Hepatocyte (in vitro differentiated cells): ENCODE measurements at regions not wholly inside any gene's neighbourhood (a gene's known extent, or its start where the extent isn't known, plus 50 kb on each side); places are given as distances from the start of the nearest gene placed in this dataset.

Experiments
- DNase-seq: peaks from one replicate; pipeline ENCODE4 v3.0.0-alpha.2; 2016; ENCODE audit warnings: low spot score
- H2AFZ ChIP-seq: fragments of 200-600 bp; sonication (generic); 2 replicates; pipeline ENCODE4 v1.6.0; 2016; ENCODE audit warnings: antibody characterized with exemption, mild to moderate bottlenecking
- H3K27ac ChIP-seq: fragments of 200-600 bp; sonication (generic); 2 replicates; pipeline ENCODE4 v1.5.1; 2016; ENCODE audit warnings: mild to moderate bottlenecking
- H3K27me3 ChIP-seq: fragments of 200-600 bp; sonication (generic); 2 replicates; pipeline ENCODE4 v1.6.1; 2016
- H3K36me3 ChIP-seq: fragments of 200-600 bp; sonication (generic); replicated peaks from 2 replicates; pipeline ENCODE4 v1.5.1; 2016; ENCODE audit warnings: low read depth; ENCODE audit not compliant: insufficient read depth
- H3K4me1 ChIP-seq: fragments of 200-600 bp; sonication (generic); 2 replicates; pipeline ENCODE4 v1.5.1; 2016; ENCODE audit warnings: mild to moderate bottlenecking, moderate library complexity; ENCODE audit not compliant: insufficient read depth
- H3K4me2 ChIP-seq: fragments of 200-600 bp; sonication (generic); 2 replicates; pipeline ENCODE4 v1.6.0; 2016
- H3K4me3 ChIP-seq: fragments of 200-600 bp; sonication (generic); 2 replicates; pipeline ENCODE4 v1.5.1; 2016; ENCODE audit warnings: mild to moderate bottlenecking
- H3K79me2 ChIP-seq: fragments of 200-600 bp; sonication (generic); 2 replicates; pipeline ENCODE4 v1.6.0; 2017; ENCODE audit warnings: mild to moderate bottlenecking
- H3K9me2 ChIP-seq: fragments of 200-600 bp; sonication (generic); replicated peaks from 2 replicates; pipeline ENCODE4 v1.6.0; 2017; ENCODE audit warnings: mild to moderate bottlenecking; ENCODE audit not compliant: insufficient read depth
- H3K9me3 ChIP-seq: fragments of 200-600 bp; sonication (generic); 2 replicates; pipeline ENCODE4 v1.5.1; 2016; ENCODE audit warnings: low read depth, mild to moderate bottlenecking
- H4K20me1 ChIP-seq: fragments of 200-600 bp; sonication (generic); 2 replicates; pipeline ENCODE4 v1.6.0; 2016; ENCODE audit warnings: mild to moderate bottlenecking; ENCODE audit not compliant: insufficient read depth, poor library complexity, severe bottlenecking
- CTCF ChIP-seq: fragments of 200-600 bp; sonication (generic); IDR thresholded peaks from 2 replicates; pipeline ENCODE4 v1.5.1; 2016; ENCODE audit warnings: antibody characterized with exemption, mild to moderate bottlenecking; ENCODE audit not compliant: poor library complexity
- EZH2 ChIP-seq: fragments of 200-600 bp; sonication (generic); IDR thresholded peaks from 2 replicates; pipeline ENCODE4 v1.6.1; 2016; ENCODE audit warnings: antibody characterized with exemption, mild to moderate bottlenecking, borderline replicate concordance
- EZH2phosphoT487 ChIP-seq: fragments of 200-600 bp; sonication (generic); IDR thresholded peaks from one replicate; pipeline ENCODE4 v1.6.1; 2018; ENCODE audit warnings: antibody characterized with exemption, mild to moderate bottlenecking, low read depth, moderate library complexity; ENCODE audit not compliant: unreplicated experiment, severe bottlenecking
- WGBS: methylation state at CpG from one replicate; pipeline ENCODE4 v1.1.6; 2016; ENCODE audit warnings: low lambda C conversion rate; ENCODE audit errors: missing lambda C conversion rate; 5-methylcytosine and 5-hydroxymethylcytosine counted together

DNA sequence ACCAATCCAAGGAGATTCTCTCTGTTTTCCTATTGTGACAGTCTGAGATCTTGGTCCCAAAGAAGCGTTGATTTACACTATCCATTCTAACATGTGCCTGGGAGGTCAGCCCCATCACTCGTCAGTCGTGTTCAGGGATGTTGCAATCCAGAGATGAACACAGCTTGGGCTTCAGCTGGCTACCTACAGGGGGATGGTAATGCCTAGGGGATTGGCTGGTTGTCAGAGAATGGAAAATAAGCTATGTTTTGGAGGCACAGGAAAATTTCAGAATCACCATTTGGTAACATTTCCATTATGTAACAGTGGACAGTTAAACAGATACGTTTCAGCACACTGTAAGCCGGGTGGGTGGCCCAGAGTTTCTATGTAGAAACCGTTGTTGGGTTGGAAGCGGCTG, 147.1 kb upstream of the RALGAPA2 start:
- Histone ChIP-seq H3K9me3 (no peaks in the 10 kb centered on the region), H2AFZ (no peak overlapping the region), H3K27ac (no peak overlapping the region), H3K36me3 (no peaks in the 10 kb centered on the region), H3K27me3 (peaks cover 12% of the 10 kb centered on the region), H4K20me1 (no peaks in the 10 kb centered on the region), H3K4me2 (no peak overlapping the region), H3K4me1 (no peaks in the 10 kb centered on the region), H3K79me2 (no peaks in the 10 kb centered on the region), H3K4me3 (no peak overlapping the region), H3K9me2 (no peaks in the 10 kb centered on the region)
- DNase-seq, result no peak
- TF ChIP-seq EZH2 (no peak), EZH2phosphoT487 (no peak), CTCF (no peak)
- 74% methylated on average over 7 of the region's 7 CpGs for WGBS

- Histone ChIP-seq H2AFZ (no peak overlapping the region), H3K36me3 (no peaks in the 10 kb centered on the region), H3K4me1 (no peaks in the 10 kb centered on the region), H3K9me3 (no peaks in the 10 kb centered on the region), H3K4me3 (no peak overlapping the region), H3K27me3 (peaks cover 12% of the 10 kb centered on the region), H3K9me2 (no peaks in the 10 kb centered on the region), H3K79me2 (no peaks in the 10 kb centered on the region), H3K27ac (no peak overlapping the region), H4K20me1 (no peaks in the 10 kb centered on the region), H3K4me2 (no peak overlapping the region)
- TF ChIP-seq EZH2phosphoT487 (no peak), CTCF (no peak), EZH2 (no peak)
- WGBS, result 81% methylated on average over 2 of the region's 2 CpGs
- no peak for DNase-seq
Measured at GRCh38 chr20:20856956-20857355, 144.5 kb upstream of the RALGAPA2 start.

DNA sequence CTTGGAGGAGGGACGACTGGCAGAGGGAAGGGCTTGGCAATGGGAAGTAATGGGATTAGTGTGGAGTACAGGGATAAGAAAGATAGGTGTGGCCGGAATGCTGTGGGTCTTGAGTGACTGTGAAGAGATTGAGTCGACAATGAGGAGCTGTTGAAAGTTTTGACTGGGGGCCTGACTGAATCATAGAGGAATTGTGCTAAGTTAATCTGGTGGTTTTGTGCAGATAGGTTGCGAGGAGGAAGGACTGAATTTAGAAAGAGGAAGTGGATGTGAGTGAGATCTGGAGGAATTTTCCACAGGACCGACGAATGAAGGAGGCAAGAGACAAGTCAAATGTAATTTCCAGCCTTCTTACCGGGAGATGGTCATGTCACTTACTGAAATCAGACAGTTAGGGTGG, 143.9 kb upstream of the RALGAPA2 start:
- H3K36me3 ChIP-seq, result no peaks in the 10 kb centered on the region
- no peak overlapping the region for H2AFZ ChIP-seq
- H3K4me3 ChIP-seq, result no peak overlapping the region
- H3K4me2 ChIP-seq, result no peak overlapping the region
- WGBS, result 86% methylated on average over 7 of the region's 7 CpGs
- peaks cover 9% of the 10 kb centered on the region for H3K27me3 ChIP-seq
- TF ChIP-seq CTCF (no peak), EZH2phosphoT487 (no peak), EZH2 (no peak)
- no peaks in the 10 kb centered on the region for H3K79me2 ChIP-seq
- H3K4me1 ChIP-seq, result no peaks in the 10 kb centered on the region
- no peaks in the 10 kb centered on the region for H3K9me3 ChIP-seq
- no peaks in the 10 kb centered on the region for H4K20me1 ChIP-seq
- H3K27ac ChIP-seq, result no peak overlapping the region
- no peaks in the 10 kb centered on the region for H3K9me2 ChIP-seq
- no peak for DNase-seq

- no peak for DNase-seq
- no peaks in the 10 kb centered on the region for H3K4me1 ChIP-seq
- H3K9me2 ChIP-seq, result no peaks in the 10 kb centered on the region
- H4K20me1 ChIP-seq, result no peaks in the 10 kb centered on the region
- H3K79me2 ChIP-seq, result no peaks in the 10 kb centered on the region
- H3K4me3 ChIP-seq, result no peak overlapping the region
- TF ChIP-seq CTCF (no peak), EZH2phosphoT487 (no peak), EZH2 (no peak)
- WGBS, result 92% methylated on average over 1 of the region's 1 CpG
- no peaks in the 10 kb centered on the region for H3K27me3 ChIP-seq
- H3K9me3 ChIP-seq, result no peaks in the 10 kb centered on the region
- H3K36me3 ChIP-seq, result no peaks in the 10 kb centered on the region
- no peak overlapping the region for H2AFZ ChIP-seq
- no peak overlapping the region for H3K4me2 ChIP-seq
- H3K27ac ChIP-seq, result no peak overlapping the region
Measured at GRCh38 chr20:20851385-20851784, 138.9 kb upstream of the RALGAPA2 start.
